Panc1 (cell line): ENCODE measurements at regions not wholly inside any gene's neighbourhood (a gene's known extent, or its start where the extent isn't known, plus 50 kb on each side); places are given as distances from the start of the nearest gene placed in this dataset.

ENCODE experiments used
- ATAC-seq: fragments of 200-7000 bp; cut with Tn5 transposase; 2 replicates; pipeline ENCODE4 v1.9.1; 2020; ENCODE audit warnings: mild to moderate bottlenecking, moderate library complexity
- BruUV-seq: library from RNA; stranded (reverse); fragments of 400-500 nt; replicated peaks from 2 replicates; lab custom pipeline; 2021; lab: Mats Ljungman, UMichigan
- CTCF ChIA-PET: fragments of 300-600 bp; sonication (Branson Sonifier 250); formaldehyde crosslinking; loops from one replicate; lab custom pipeline; 2022; ENCODE audit warnings: antibody characterized with exemption; lab: Charles Lee
- POLR2A ChIA-PET: fragments of 300-600 bp; sonication (Branson Sonifier 250); formaldehyde crosslinking; loops from one replicate; lab custom pipeline; 2022; ENCODE audit warnings: antibody characterized with exemption; lab: Charles Lee
- DNase-seq: peaks from one replicate; pipeline ENCODE4 v3.0.0-alpha.2; 2010; ENCODE audit warnings: low read depth, low spot score
- H3K27ac ChIP-seq: 2 replicates; pipeline ENCODE4 v1.5.1; 2011; ENCODE audit warnings: mild to moderate bottlenecking, low read length, inconsistent platforms
- H3K27me3 ChIP-seq: fragments of 200-500 bp; sonication (Bioruptor generic); 2 replicates; pipeline ENCODE4 v1.6.0; 2014; ENCODE audit warnings: low read length, inconsistent platforms; ENCODE audit not compliant: control insufficient read depth, insufficient read depth
- H3K36me3 ChIP-seq: fragments of 200-500 bp; sonication (Bioruptor generic); 2 replicates; pipeline ENCODE4 v1.5.1; 2014; ENCODE audit warnings: inconsistent platforms, mild to moderate bottlenecking, low read length, moderate library complexity; ENCODE audit not compliant: control insufficient read depth, insufficient read depth
- H3K4me1 ChIP-seq: 2 replicates; pipeline ENCODE4 v1.5.1; 2011; ENCODE audit warnings: inconsistent platforms, mild to moderate bottlenecking, low read length, moderate library complexity; ENCODE audit not compliant: control insufficient read depth, insufficient read depth
- H3K4me3 ChIP-seq, 2 experiments: 2 replicates each; pipeline ENCODE4 v1.5.1; 2011 to 2012; ENCODE audit warnings: low read depth in 2 of 2, low read length in 2 of 2, mild to moderate bottlenecking in 2 of 2, inconsistent platforms in 1 of 2, moderate library complexity in 1 of 2
- H3K9me3 ChIP-seq: fragments of 200-500 bp; sonication (Bioruptor generic); 2 replicates; pipeline ENCODE4 v1.5.1; 2014; ENCODE audit warnings: low read depth, mild to moderate bottlenecking, inconsistent platforms, low read length, moderate library complexity; ENCODE audit not compliant: control insufficient read depth, insufficient read depth
- CTCF ChIP-seq: fragments of 450-650 bp; IDR thresholded peaks from 2 replicates; pipeline ENCODE4 v1.5.1; 2017; ENCODE audit warnings: mild to moderate bottlenecking
- POLR2AphosphoS5 ChIP-seq: IDR thresholded peaks from 2 replicates; pipeline ENCODE4 v1.6.1; 2012; ENCODE audit warnings: mild to moderate bottlenecking, low read depth, low read length, moderate library complexity
- REST ChIP-seq, 2 experiments: IDR thresholded peaks; 2 replicates each; pipeline ENCODE4 v1.6.1; 2011 to 2012; ENCODE audit warnings: low read depth in 2 of 2, control low read depth in 1 of 2, low read length in 1 of 2, mild to moderate bottlenecking in 1 of 2, moderate library complexity in 1 of 2; ENCODE audit not compliant: insufficient read depth in 1 of 2
- SIN3A ChIP-seq: IDR thresholded peaks from 2 replicates; pipeline ENCODE4 v1.6.1; 2012; ENCODE audit warnings: low read depth, mild to moderate bottlenecking, low read length, moderate library complexity, borderline replicate concordance; ENCODE audit not compliant: insufficient read depth
- TCF7L2 ChIP-seq: IDR thresholded peaks from 2 replicates; pipeline ENCODE4 v1.6.1; 2011; ENCODE audit warnings: mild to moderate bottlenecking, low read depth, low read length, inconsistent platforms
- in situ Hi-C: cut with HindIII; loops from 2 replicates; pipeline ENCODE4 v1.10.0; 2016; ENCODE audit warnings: low sequenced_read_pairs, low pct_unique_long_range_greater_than_20kb
- intact Hi-C: fragments of 100-400 bp; cut with micrococcal nuclease; formaldehyde crosslinking; loops from one replicate; pipeline ENCODE4 v1.10.0; 2022; ENCODE audit not compliant: unreplicated experiment

- DNase-seq: no peak
- Histone ChIP-seq H3K27ac (no peak overlapping the region), H3K4me3 (no peak overlapping the region), H3K36me3 (no peaks in the 10 kb centered on the region; the same call in 1 of the 2 replicates), H3K4me1 (no peaks in the 10 kb centered on the region), H3K27me3 (no peaks in the 10 kb centered on the region), H3K9me3 (no peaks in the 10 kb centered on the region)
- ChIA-PET POLR2A (no interaction called here), CTCF (no interaction called here)
- in situ Hi-C loops: no loop called here
- intact Hi-C loops: no loop called here
- no peak for TF ChIP-seq REST (IDR thresholded peaks at IDR 0.05; ENCODE audit: insufficient read depth in 1 of 2, low read depth in 2 of 2, low read length in 1 of 2)
- TF ChIP-seq POLR2AphosphoS5: no peak
- no peak for TF ChIP-seq CTCF
- TF ChIP-seq TCF7L2: no peak
- no peak for TF ChIP-seq SIN3A
- no peak for ATAC-seq
- no TSS peak for BruUV-seq
Measured at GRCh38 chr3:180296971-180297370, 260.2 kb upstream of the PEX5L start.

GRCh38 chr3:180306155-180306554, 269.4 kb upstream of the PEX5L start:
- Histone ChIP-seq H3K27ac (no peak overlapping the region), H3K36me3 (no peaks in the 10 kb centered on the region; the same call in 1 of the 2 replicates), H3K4me3 (no peak overlapping the region), H3K27me3 (no peaks in the 10 kb centered on the region), H3K4me1 (no peaks in the 10 kb centered on the region), H3K9me3 (no peaks in the 10 kb centered on the region; the same call in 1 of the 2 replicates)
- DNase-seq (no peak), ATAC-seq (no peak)
- no TSS peak for BruUV-seq
- ChIA-PET CTCF (no interaction called here), POLR2A (no interaction called here)
- no peak for TF ChIP-seq TCF7L2
- no peak for TF ChIP-seq POLR2AphosphoS5
- no peak for TF ChIP-seq CTCF
- TF ChIP-seq REST (IDR thresholded peaks at IDR 0.05; ENCODE audit: insufficient read depth in 1 of 2, low read depth in 2 of 2, low read length in 1 of 2): no peak
- TF ChIP-seq SIN3A: no peak
- intact Hi-C loops: no loop called here
- in situ Hi-C loops: no loop called here
